HG02763 (cell line): ENCODE measurements at regions not wholly inside any gene's neighbourhood (a gene's known extent, or its start where the extent isn't known, plus 50 kb on each side); places are given as distances from the start of the nearest gene placed in this dataset.

Experiments
- ATAC-seq: cut with Tn5 transposase; IDR thresholded peaks from one replicate; pipeline ENCODE4 v1.9.1; 2021; ENCODE audit warnings: mild to moderate bottlenecking, moderate library complexity; ENCODE audit not compliant: unreplicated experiment

- no peak for ATAC-seq
These were observed 1138.8 kb upstream of the PCDH9 start for GRCh38 chr13:68368922-68369321.

DNA sequence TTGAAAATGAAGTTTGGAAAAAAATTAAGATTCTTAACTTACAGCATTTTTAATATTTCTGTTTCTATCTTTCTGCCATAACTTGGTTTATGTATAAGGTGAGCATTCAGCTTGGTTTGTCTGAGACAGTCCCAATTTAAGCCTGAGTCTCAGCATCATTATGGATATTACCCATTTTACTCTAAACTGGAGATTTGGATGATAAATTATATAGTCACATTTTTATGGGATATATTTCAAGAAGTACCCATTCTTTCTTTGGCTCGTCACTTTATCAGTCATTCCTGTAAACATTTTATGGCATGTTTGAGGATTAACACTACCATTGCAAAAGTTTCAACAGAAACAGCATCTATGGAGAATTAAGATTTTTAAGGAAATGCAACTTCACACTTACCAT, 1129.0 kb upstream of the PCDH9 start:
- ATAC-seq, result no peak

DNA sequence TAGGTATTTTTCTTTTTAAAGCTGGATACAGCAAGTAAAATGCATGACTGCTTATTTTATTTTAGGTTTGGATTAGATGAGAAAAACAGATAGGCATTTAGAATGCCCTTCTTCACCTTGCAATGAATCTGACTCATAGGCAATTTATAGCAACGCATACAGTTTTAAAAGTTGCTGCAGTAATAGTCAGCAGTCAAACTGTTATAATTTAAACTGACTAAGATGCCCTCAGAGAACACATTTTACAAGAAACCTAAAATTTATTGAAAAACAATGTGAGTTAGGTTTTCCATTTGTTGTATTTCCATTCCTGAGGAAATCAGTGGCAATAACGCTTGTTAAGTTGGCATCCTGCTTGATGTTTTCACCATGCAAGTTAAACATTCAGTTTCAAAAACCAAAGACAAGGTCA, 1128.2 kb upstream of the PCDH9 start:
- ATAC-seq, result no peak

GRCh38 chr13:68350554-68350953, 1120.4 kb upstream of the PCDH9 start:
- ATAC-seq, result no peak

GRCh38 chr13:68347220-68347619, 1117.1 kb upstream of the PCDH9 start:
- ATAC-seq, result no peak

- ATAC-seq, result no peak
These were observed 1115.9 kb upstream of the PCDH9 start for GRCh38 chr13:68345963-68346531.

DNA sequence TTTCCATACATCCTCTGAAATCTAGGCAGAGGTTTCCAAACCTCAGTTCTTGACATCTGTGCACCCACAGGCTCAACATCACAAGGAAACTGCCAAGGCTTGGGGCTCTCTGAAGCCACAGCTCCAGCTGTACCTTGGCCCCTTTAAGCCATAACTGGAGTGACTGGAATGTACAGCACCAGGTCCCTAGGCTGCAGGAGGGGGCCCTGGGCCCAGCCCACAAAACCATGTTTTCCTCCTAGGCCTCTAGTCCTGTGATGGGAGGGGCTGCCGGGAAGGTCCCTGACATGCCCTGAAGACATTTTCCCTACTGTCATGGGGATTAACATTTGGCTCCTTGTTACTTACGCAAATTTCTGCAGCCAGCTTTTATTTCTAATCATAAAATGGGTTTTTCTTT, 1093.0 kb upstream of the PCDH9 start:
- no peak for ATAC-seq

GRCh38 chr13:68319384-68319783, 1089.2 kb upstream of the PCDH9 start:
- ATAC-seq, result no peak

GRCh38 chr13:68304286-68304893, 1074.3 kb upstream of the PCDH9 start:
- no peak for ATAC-seq

- ATAC-seq, result no peak
These were observed 1063.5 kb upstream of the PCDH9 start for GRCh38 chr13:68293631-68294030.

GRCh38 chr13:68292601-68293000, 1062.5 kb upstream of the PCDH9 start:
- no peak for ATAC-seq

DNA sequence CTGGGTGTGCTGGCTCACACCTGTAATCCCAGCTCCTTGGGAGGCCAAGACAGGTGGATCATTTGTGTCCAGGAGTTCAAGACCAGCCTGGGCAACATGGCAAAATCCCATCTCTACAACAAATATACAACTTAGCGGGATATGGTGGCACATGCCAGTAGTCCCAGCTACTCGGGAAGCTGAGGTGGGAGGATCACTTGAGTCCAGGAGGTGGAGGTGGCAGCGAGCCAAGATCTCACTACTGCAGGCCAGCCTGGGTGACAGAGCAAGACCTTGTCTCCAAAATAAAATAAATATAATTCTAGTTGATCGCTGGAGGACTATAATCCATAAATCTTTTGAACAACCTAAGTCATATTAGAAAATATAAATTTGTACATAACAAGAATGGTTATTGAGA, 1061.5 kb upstream of the PCDH9 start:
- ATAC-seq, result no peak

DNA sequence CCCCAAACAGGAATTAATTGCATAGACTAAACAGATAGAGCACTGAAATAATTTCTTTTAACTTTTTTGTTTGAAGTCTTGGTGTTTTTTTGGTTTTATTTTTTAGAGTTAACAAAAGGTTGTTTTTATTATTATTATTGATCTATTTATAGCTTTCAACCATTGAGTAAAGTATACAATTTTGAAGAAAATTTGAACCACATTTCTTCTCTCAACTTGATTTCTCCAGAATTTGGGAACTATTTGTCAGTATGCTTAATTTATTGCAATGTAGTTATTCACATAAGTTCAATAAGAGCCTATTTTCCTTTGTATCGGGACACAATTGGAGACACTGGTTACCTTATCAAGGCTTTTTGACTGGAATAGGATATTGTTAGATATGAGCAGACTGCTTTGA, 1045.6 kb upstream of the PCDH9 start:
- no peak for ATAC-seq

DNA sequence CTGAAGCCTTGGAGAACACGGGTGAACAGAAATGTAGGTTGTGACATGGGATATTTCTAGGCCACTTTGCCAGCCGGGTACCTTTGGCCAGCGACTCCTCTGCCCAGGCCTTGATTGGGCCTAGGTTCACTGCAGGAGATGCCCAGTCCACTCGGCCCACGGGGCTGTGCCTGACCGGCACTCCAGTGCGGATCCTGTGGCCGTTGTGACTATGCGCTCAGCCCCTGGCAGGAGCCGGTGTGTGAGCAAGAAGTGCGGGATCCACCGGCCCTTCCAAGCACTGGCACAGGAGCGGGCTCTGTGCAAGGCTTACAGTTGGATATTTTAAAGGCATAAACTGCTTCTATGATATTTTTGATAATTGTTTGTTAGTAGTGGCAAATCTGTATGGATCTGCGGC, 1042.5 kb upstream of the PCDH9 start:
- ATAC-seq, result no peak

DNA sequence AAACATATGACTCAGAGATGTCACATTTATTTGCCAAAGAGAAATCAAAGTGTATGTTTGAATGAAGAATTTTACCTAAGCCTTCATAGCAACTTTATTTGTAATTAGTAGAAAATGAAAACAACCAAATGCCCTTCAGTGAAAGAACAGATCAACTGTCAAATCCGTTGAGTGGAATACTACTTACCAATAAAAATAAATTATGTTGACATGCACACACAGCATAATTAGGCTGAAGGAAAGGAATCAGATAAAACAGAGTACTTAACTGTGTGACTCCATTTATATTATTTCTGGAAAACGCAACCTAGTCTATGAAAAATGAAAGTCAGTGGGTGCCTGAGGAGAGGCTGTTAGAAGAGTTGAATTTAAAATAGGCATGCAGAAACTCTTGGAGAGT, 1034.6 kb upstream of the PCDH9 start:
- no peak for ATAC-seq

DNA sequence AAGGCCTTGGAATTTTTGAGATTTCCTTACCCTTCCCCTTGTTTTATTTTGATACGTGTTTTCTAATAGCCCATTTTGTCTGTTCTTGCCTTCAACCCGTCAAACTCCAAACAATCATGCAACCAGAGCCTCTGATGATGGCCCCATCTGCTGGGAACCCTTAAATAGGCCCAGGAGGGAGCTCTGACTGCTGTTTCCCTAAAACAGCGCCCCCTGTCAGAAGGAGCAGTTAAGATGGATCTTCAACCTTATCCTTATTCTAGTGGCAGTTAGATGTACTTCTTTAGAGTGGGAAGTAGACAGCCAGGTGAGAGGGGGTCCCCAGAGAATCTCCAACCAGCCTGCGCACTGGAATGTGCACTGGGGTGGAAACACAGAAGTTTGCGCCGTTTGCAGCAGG, 1031.0 kb upstream of the PCDH9 start:
- ATAC-seq, result no peak

GRCh38 chr13:68257111-68257842, 1027.1 kb upstream of the PCDH9 start:
- ATAC-seq, result no peak

GRCh38 chr13:68254151-68254550, 1024.0 kb upstream of the PCDH9 start:
- no peak for ATAC-seq

DNA sequence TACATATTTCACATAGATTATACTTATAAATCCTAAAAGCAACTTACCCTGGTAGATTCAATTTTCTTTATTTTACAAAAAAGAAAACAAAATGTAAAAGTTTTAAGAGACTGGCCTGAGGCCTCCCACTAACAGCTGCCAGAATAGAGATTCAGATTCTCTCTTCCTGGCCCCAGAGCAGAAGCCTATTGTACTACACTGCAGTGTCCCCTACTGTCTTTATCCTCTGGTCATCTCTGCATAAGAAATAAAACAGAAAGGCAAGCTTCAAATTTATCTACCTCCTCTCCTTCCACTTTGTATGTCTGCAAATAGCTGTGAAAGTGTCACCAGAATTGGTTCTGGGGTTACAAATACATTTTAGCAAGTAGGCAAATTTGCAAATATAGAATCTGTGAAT, 1004.1 kb upstream of the PCDH9 start:
- ATAC-seq, result no peak

GRCh38 chr13:68232351-68233130, 1002.4 kb upstream of the PCDH9 start:
- ATAC-seq, result no peak

DNA sequence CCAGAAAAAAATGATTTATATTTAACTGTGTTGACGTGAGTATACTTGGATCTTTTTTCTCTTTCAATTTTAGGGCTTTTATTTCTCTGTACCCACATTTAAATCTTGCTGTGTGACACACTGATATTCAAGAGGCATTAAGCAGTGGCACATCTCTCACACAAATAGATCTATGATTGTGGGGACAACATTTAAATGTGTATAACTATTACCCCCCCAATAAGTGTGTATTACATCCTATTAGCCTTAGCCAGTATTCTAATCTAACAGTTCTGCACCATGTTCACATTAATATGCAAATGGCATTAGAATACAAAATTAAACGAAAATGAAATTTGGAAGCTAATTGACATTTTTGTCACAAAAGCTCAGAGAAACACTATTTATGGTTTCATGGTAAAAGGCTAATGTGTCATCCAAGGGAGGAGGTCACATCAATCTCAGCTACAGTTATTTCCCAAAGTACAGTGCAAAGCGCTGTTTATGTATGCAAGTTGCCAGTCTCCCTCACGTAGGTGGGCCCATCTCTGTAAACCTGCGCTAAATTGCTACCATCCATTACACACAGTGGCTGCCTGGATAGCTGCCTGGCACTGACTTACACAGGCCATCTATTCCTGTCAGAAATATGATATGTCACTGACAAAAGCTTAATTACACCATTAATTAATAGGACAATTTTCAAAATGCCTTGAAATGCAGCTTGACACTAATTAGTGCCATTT, 984.7 kb upstream of the PCDH9 start:
- no peak for ATAC-seq
